ENCODE measurements at regions not wholly inside any gene's neighbourhood (a gene's known extent, or its start where the extent isn't known, plus 50 kb on each side); places are given as distances from the start of the nearest gene placed in this dataset.

GRCh38 chr2:104975851-104976250, 62.0 kb upstream of the MRPS9 start:
- no peaks in the 10 kb centered on the region for H3K79me2 ChIP-seq (ENCODE audit: insufficient read depth, low read length)
- H3K9ac ChIP-seq (ENCODE audit: extremely low read depth, insufficient read length, low read length), result no peak overlapping the region
- TF ChIP-seq CTCF (conservative IDR thresholded peaks at IDR 0.05), result no peak
- no peak overlapping the region for H3K4me2 ChIP-seq (ENCODE audit: insufficient read depth, insufficient read length, low read length)
- H2BK15ac ChIP-seq (ENCODE audit: low read depth, low read length), result no peak overlapping the region
- H4K5ac ChIP-seq (ENCODE audit: insufficient read length, low read depth, low read length), result no peak overlapping the region
- DNase-seq, result no peak
- H2BK5ac ChIP-seq (ENCODE audit: insufficient read length, low read length), result no peak overlapping the region
- H3K27me3 Mint-ChIP-seq (ENCODE audit: low read depth), result peaks cover 17% of the 10 kb centered on the region
- no peak overlapping the region for H3K4ac ChIP-seq (ENCODE audit: low read depth, low read length)
- no peak overlapping the region for H4K91ac ChIP-seq (ENCODE audit: insufficient read length, low read depth, low read length)
- no peak overlapping the region for H3T11ph ChIP-seq (ENCODE audit: low read length)
- H2BK20ac ChIP-seq (ENCODE audit: low read depth, low read length, poor library complexity, severe bottlenecking), result no peak overlapping the region
- no peaks in the 10 kb centered on the region for H3K36me3 Mint-ChIP-seq (ENCODE audit: insufficient read depth in 1 of 3, low read depth in 3 of 3)
- H3K23me2 ChIP-seq (ENCODE audit: insufficient read length, low read depth, low read length, poor library complexity, severe bottlenecking), result no peaks in the 10 kb centered on the region
- no peak overlapping the region for H3K27ac Mint-ChIP-seq
- no peak overlapping the region for H3K18ac ChIP-seq (ENCODE audit: insufficient read length, low read depth, low read length)
- H2AK5ac ChIP-seq (ENCODE audit: insufficient read length, low read length), result no peak overlapping the region
- no peaks in the 10 kb centered on the region for H3K4me1 ChIP-seq (ENCODE audit: insufficient read depth, low read length)
- no peak overlapping the region for H3K23ac ChIP-seq (ENCODE audit: insufficient read length, low read depth, low read length)
- no peaks in the 10 kb centered on the region; a peak in 1 of 5 replicates for H3K9me3 Mint-ChIP-seq
- H3K27me3 ChIP-seq (ENCODE audit: insufficient read depth, low read length), result no peaks in the 10 kb centered on the region
- H2BK12ac ChIP-seq (ENCODE audit: insufficient read length, low read depth, low read length), result no peak overlapping the region
- no peaks in the 10 kb centered on the region for H3K9me3 ChIP-seq (ENCODE audit: control insufficient read depth, low read depth, low read length)
- H3K14ac ChIP-seq (ENCODE audit: insufficient read depth, low read length), result no peak overlapping the region
- H3K56ac ChIP-seq (ENCODE audit: insufficient read length, low read depth, low read length), result no peak overlapping the region
- H3K27ac ChIP-seq (ENCODE audit: insufficient read length, low read depth, low read length), result no peak overlapping the region
- WGBS (ENCODE audit: extremely low coverage, insufficient read length, low lambda C conversion rate), result no CpG with 5 or more reads among the region's 3 CpGs
- no peaks in the 10 kb centered on the region for H3K79me1 ChIP-seq (ENCODE audit: insufficient read depth, low read depth, low read length, poor library complexity, severe bottlenecking)
- H3K4me1 Mint-ChIP-seq, result no peaks in the 10 kb centered on the region
- H3K4me3 Mint-ChIP-seq, result no peak overlapping the region
- no peak overlapping the region for H2BK120ac ChIP-seq (ENCODE audit: low read depth, low read length, poor library complexity, severe bottlenecking)
- H4K8ac ChIP-seq (replicated peaks; ENCODE audit: insufficient read length, low read depth, low read length), result no peak overlapping the region
- H2AFZ ChIP-seq (ENCODE audit: low read length), result no peak overlapping the region
- H4K20me1 ChIP-seq (ENCODE audit: control insufficient read depth, insufficient read depth, insufficient read length), result no peaks in the 10 kb centered on the region
